GM12878 (cell line): ENCODE measurements at regions not wholly inside any gene's neighbourhood (a gene's known extent, or its start where the extent isn't known, plus 50 kb on each side); places are given as distances from the start of the nearest gene placed in this dataset.

Experiments
- ATAC-seq: fragments of 200-7000 bp; cut with Tn5 transposase; 3 replicates; pipeline ENCODE4 v1.9.1; 2020; ENCODE audit warnings: mild to moderate bottlenecking, moderate library complexity
- BruUV-seq: library from RNA; stranded (reverse); fragments of 400-500 nt; replicated peaks from 2 replicates; lab custom pipeline; 2021; lab: Mats Ljungman, UMichigan
- CTCF ChIA-PET: fragments of 300-600 bp; sonication (Branson Sonifier 250); formaldehyde crosslinking; extraction: SDS; loops from one replicate; lab custom pipeline; 2021; ENCODE audit warnings: inconsistent platforms; lab: Yijun Ruan, JAX
- POLR2A ChIA-PET: fragments of 350-600 bp; formaldehyde crosslinking; extraction: SDS; loops from one replicate; lab custom pipeline; 2021; ENCODE audit warnings: inconsistent platforms; lab: Charles Lee
- RAD21 ChIA-PET: fragments of 300-600 bp; sonication (Branson Sonifier 250); formaldehyde crosslinking; loops from one replicate; lab custom pipeline; 2023; ENCODE audit warnings: antibody characterized with exemption; ENCODE audit not compliant: unreplicated experiment; lab: Charles Lee
- SMC1A ChIA-PET: fragments of 300-600 bp; sonication (Branson Sonifier 250); formaldehyde crosslinking; loops from one replicate; lab custom pipeline; 2023; ENCODE audit not compliant: unreplicated experiment, uncharacterized antibody; lab: Charles Lee
- DNase-seq: peaks from one replicate; pipeline ENCODE4 v3.0.0-alpha.2; 2011; ENCODE audit warnings: low read depth, low spot score
- FAIRE-seq: peaks from 3 replicates; lab custom pipeline; 2011; peaks lifted over from hg19 to GRCh38; lab: Jason Lieb, UNC
- H2AFZ ChIP-seq: 2 replicates; pipeline ENCODE4 v1.6.0; 2011; ENCODE audit warnings: low read depth, low read length, control low read depth; ENCODE audit not compliant: control insufficient read depth
- H3K27ac ChIP-seq: 2 replicates; pipeline ENCODE4 v1.5.1; 2011; ENCODE audit warnings: control low read depth; ENCODE audit not compliant: control insufficient read depth, insufficient read depth
- H3K27me3 ChIP-seq, 2 experiments: replicated peaks in 1 of 2; 2 replicates each; pipeline versions ENCODE4 v1.6.0 to v1.6.1; 2011; ENCODE audit warnings: low read length in 1 of 2; ENCODE audit not compliant: control insufficient read depth in 2 of 2, insufficient read depth in 2 of 2
- H3K36me3 ChIP-seq, 2 experiments: 2 replicates each; pipeline ENCODE4 v1.5.1; 2011; ENCODE audit warnings: low read length in 1 of 2; ENCODE audit not compliant: control insufficient read depth in 2 of 2, insufficient read depth in 2 of 2
- H3K4me1 ChIP-seq: 2 replicates; pipeline ENCODE4 v1.6.1; 2011; ENCODE audit warnings: mild to moderate bottlenecking, low read length, moderate library complexity, mixed read lengths; ENCODE audit not compliant: control insufficient read depth, insufficient read depth
- H3K4me2 ChIP-seq: 2 replicates; pipeline ENCODE4 v1.6.0; 2011; ENCODE audit warnings: control low read depth; ENCODE audit not compliant: control insufficient read depth, insufficient read depth
- H3K4me3 ChIP-seq: fragments of 200-600 bp; sonication (generic); 2 replicates; pipeline ENCODE4 v1.5.1; 2016
- H3K79me2 ChIP-seq: 2 replicates; pipeline ENCODE4 v1.6.0; 2011; ENCODE audit warnings: low read length; ENCODE audit not compliant: control insufficient read depth, insufficient read depth
- H3K9ac ChIP-seq: 2 replicates; pipeline ENCODE4 v1.8.0; 2011; ENCODE audit warnings: low read length, control low read depth, mixed read lengths; ENCODE audit not compliant: control insufficient read depth, insufficient read depth
- H3K9me3 ChIP-seq: replicated peaks from 3 replicates; pipeline ENCODE4 v1.5.1; 2011; ENCODE audit warnings: mild to moderate bottlenecking, low read length; ENCODE audit not compliant: control insufficient read depth, insufficient read depth
- H4K20me1 ChIP-seq: 2 replicates; pipeline ENCODE4 v1.6.0; 2011; ENCODE audit not compliant: control insufficient read depth, insufficient read depth
- RB1 ChIP-seq: fragments of 450-650 bp; formaldehyde crosslinking; IDR thresholded peaks from 2 replicates; pipeline ENCODE4 v1.6.1; 2017; ENCODE audit warnings: mild to moderate bottlenecking, borderline replicate concordance
- ZBTB40 ChIP-seq: fragments of 450-650 bp; IDR thresholded peaks from 2 replicates; pipeline ENCODE4 v1.6.1; 2016; ENCODE audit warnings: mild to moderate bottlenecking, moderate library complexity, borderline replicate concordance
- WGBS: methylation state at CpG from one replicate; pipeline ENCODE4 v1.1.6; 2016; ENCODE audit warnings: low lambda C conversion rate; ENCODE audit not compliant: insufficient replicate concordance, insufficient coverage; ENCODE audit errors: missing lambda C conversion rate; 5-methylcytosine and 5-hydroxymethylcytosine counted together
- in situ Hi-C: fragments of 300-500 bp; cut with MboI; formaldehyde crosslinking; loops from 9 replicates; pipeline ENCODE4 v1.14.3; 2018; ENCODE audit warnings: mixed read lengths
- intact Hi-C: fragments of 100-400 bp; cut with micrococcal nuclease; formaldehyde crosslinking; loops from one replicate; pipeline ENCODE4 v1.14.2; 2022; ENCODE audit not compliant: unreplicated experiment

- RAD21 ChIA-PET: no interaction called here
- no peaks in the 10 kb centered on the region for H3K9me3 ChIP-seq
- no peak for FAIRE-seq
- BruUV-seq: no TSS peak
- no peak overlapping the region for H3K9ac ChIP-seq
- TF ChIP-seq ZBTB40 (no peak), RB1 (no peak)
- TF ChIP-seq, all 136 proteins: peak for 0
- intact Hi-C loops: no loop called here
- H3K79me2 ChIP-seq: no peaks in the 10 kb centered on the region
- H3K27me3 ChIP-seq: no peaks in the 10 kb centered on the region
- CTCF ChIA-PET: no interaction called here
- H3K4me2 ChIP-seq: no peak overlapping the region
- H3K36me3 ChIP-seq: no peaks in the 10 kb centered on the region
- no peak overlapping the region for H3K27ac ChIP-seq
- H3K4me3 ChIP-seq: no peak overlapping the region
- no peaks in the 10 kb centered on the region for H3K4me1 ChIP-seq
- H4K20me1 ChIP-seq: no peaks in the 10 kb centered on the region
- in situ Hi-C loops: no loop called here
- H2AFZ ChIP-seq: no peak overlapping the region
- SMC1A ChIA-PET: no interaction called here
- DNase-seq (no peak), ATAC-seq (no peak)
- 39% methylated on average over 17 of the region's 17 CpGs for WGBS
- POLR2A ChIA-PET: no interaction called here
Measured at GRCh38 chr10:78375854-78376785, 342.5 kb downstream of the RPS24 start.
